Thyroid gland (tissue), 4 donors: ENCODE measurements at regions not wholly inside any gene's neighbourhood (a gene's known extent, or its start where the extent isn't known, plus 50 kb on each side); places are given as distances from the start of the nearest gene placed in this dataset.
A peak's percentile ranks its signal among the peaks of the same experiment; 100 is the strongest.

Source experiments
- DNase-seq, 2 donors: peaks; one replicate each; pipeline ENCODE4 v3.0.0-alpha.2; 2019
- H3K27ac ChIP-seq, 3 donors: fragments of 200-600 bp; sonication (generic); 1 replicate in 2 of 3; 2 replicates in 1 of 3; pipeline ENCODE4 v1.5.1; 2016 to 2019; ENCODE audit warnings: mild to moderate bottlenecking in 1 of 3, moderate library complexity in 1 of 3
- H3K27me3 ChIP-seq: fragments of 200-600 bp; sonication (generic); one replicate; pipeline ENCODE4 v1.5.1; 2019
- H3K36me3 ChIP-seq, 2 donors: fragments of 200-600 bp; sonication (generic); one replicate each; pipeline ENCODE4 v1.5.1; 2016 to 2019
- H3K4me1 ChIP-seq, 2 donors: fragments of 200-600 bp; sonication (generic); one replicate each; pipeline ENCODE4 v1.5.1; 2017 to 2019
- H3K4me3 ChIP-seq, 3 donors: fragments of 200-600 bp; sonication (generic); replicated peaks in 1 of 3; 1 replicate in 2 of 3; 2 replicates in 1 of 3; pipeline ENCODE4 v1.5.1; 2016; ENCODE audit warnings: mild to moderate bottlenecking in 1 of 3
- H3K9me3 ChIP-seq: fragments of 200-600 bp; sonication (generic); one replicate; pipeline ENCODE4 v1.5.1; 2017
- CTCF ChIP-seq, 6 experiments: fragments of 200-600 bp in 3 of 6; fragments of 450-650 bp in 3 of 6; sonication (generic) in 3 of 6; IDR thresholded peaks; one replicate each; pipeline ENCODE4 v1.5.1; 2016 to 2019; ENCODE audit warnings: antibody characterized with exemption in 6 of 6, mild to moderate bottlenecking in 2 of 6, inconsistent platforms in 1 of 6, moderate library complexity in 1 of 6
- POLR2A ChIP-seq, 2 donors: fragments of 450-650 bp; IDR thresholded peaks; one replicate each; pipeline ENCODE4 v1.6.1; 2017; ENCODE audit warnings: antibody characterized with exemption in 2 of 2, mild to moderate bottlenecking in 2 of 2, moderate library complexity in 1 of 2
- WGBS, 2 donors: methylation state at CpG; one replicate each; pipeline ENCODE4 v1.1.5; 2017; 5-methylcytosine and 5-hydroxymethylcytosine counted together
- intact Hi-C: fragments of 100-400 bp; cut with DNase I; formaldehyde crosslinking; loops from one replicate; pipeline ENCODE4 v1.15.1; 2023

- TF ChIP-seq CTCF (IDR thresholded peaks at IDR 0.05), result peak in 1 of 6 experiments; percentile 10
- no peak for TF ChIP-seq POLR2A (IDR thresholded peaks at IDR 0.05)
- no peaks in the 10 kb centered on the region for H3K9me3 ChIP-seq
- DNase-seq, result peak; percentile 96
- H3K4me1 ChIP-seq, result peaks cover 36% of the 10 kb centered on the region in 2 donors
- peak overlapping the region; percentile 81 to 98 (median 83) for H3K27ac ChIP-seq
- H3K36me3 ChIP-seq, result no peaks in the 10 kb centered on the region
- intact Hi-C loops, result no loop called here
- H3K27me3 ChIP-seq, result no peaks in the 10 kb centered on the region
- 20 to 22% methylated on average over 5 of the region's 5 CpGs for WGBS, 2 donors
- no peak overlapping the region for H3K4me3 ChIP-seq
These were observed 224.5 kb downstream of the RFPL4B start for GRCh38 chr6:112571488-112572270.

GRCh38 chr6:112574190-112574589, 227.1 kb downstream of the RFPL4B start:
- 83 to 86% methylated on average over 3 of the region's 3 CpGs for WGBS, 2 donors
- intact Hi-C loops, result no loop called here
- no peaks in the 10 kb centered on the region for H3K36me3 ChIP-seq
- DNase-seq, result no peak
- no peak overlapping the region for H3K4me3 ChIP-seq
- H3K27ac ChIP-seq, result peak overlapping the region in 2 of 3 donors; percentile 41 to 44
- H3K4me1 ChIP-seq, result peaks cover 36 to 37% of the 10 kb centered on the region in 2 donors
- no peaks in the 10 kb centered on the region for H3K9me3 ChIP-seq
- H3K27me3 ChIP-seq, result no peaks in the 10 kb centered on the region
- TF ChIP-seq CTCF (IDR thresholded peaks at IDR 0.05) (no peak), POLR2A (IDR thresholded peaks at IDR 0.05) (no peak)

GRCh38 chr6:112575309-112575834, 228.2 kb downstream of the RFPL4B start:
- H3K36me3 ChIP-seq, result no peaks in the 10 kb centered on the region
- peak; percentile 68 to 71 for DNase-seq

GRCh38 chr6:112576423-112576822, 229.3 kb downstream of the RFPL4B start:
- Histone ChIP-seq H3K36me3 (no peaks in the 10 kb centered on the region), H3K4me1 (peaks cover 24 to 26% of the 10 kb centered on the region in 2 donors), H3K9me3 (no peaks in the 10 kb centered on the region), H3K27ac (no peak overlapping the region), H3K27me3 (no peaks in the 10 kb centered on the region), H3K4me3 (no peak overlapping the region)
- intact Hi-C loops, result no loop called here
- DNase-seq, result no peak
- TF ChIP-seq CTCF (IDR thresholded peaks at IDR 0.05) (no peak), POLR2A (IDR thresholded peaks at IDR 0.05) (no peak)

More at GRCh38 chr6:112575309-112575834, 228.2 kb downstream of the RFPL4B start:
- no peak overlapping the region for H3K4me3 ChIP-seq
- no peaks in the 10 kb centered on the region for H3K27me3 ChIP-seq
- peaks cover 34 to 35% of the 10 kb centered on the region in 2 donors for H3K4me1 ChIP-seq
- TF ChIP-seq POLR2A (IDR thresholded peaks at IDR 0.05) (no peak), CTCF (IDR thresholded peaks at IDR 0.05) (no peak)
- WGBS, 2 donors, result 47 to 51% methylated on average over 3 of the region's 3 CpGs
- intact Hi-C loops, result no loop called here
- no peaks in the 10 kb centered on the region for H3K9me3 ChIP-seq
- H3K27ac ChIP-seq, result peak overlapping the region; percentile 11 to 46 (median 27)

GRCh38 chr6:112579601-112580000, 232.5 kb downstream of the RFPL4B start:
- Histone ChIP-seq H3K4me1 (peaks cover 16 to 24% of the 10 kb centered on the region in 2 donors), H3K36me3 (no peaks in the 10 kb centered on the region), H3K9me3 (no peaks in the 10 kb centered on the region), H3K27me3 (no peaks in the 10 kb centered on the region), H3K4me3 (no peak overlapping the region), H3K27ac (no peak overlapping the region)
- no peak for DNase-seq
- WGBS, 2 donors, result 87 to 95% methylated on average over 1 of the region's 1 CpG
- intact Hi-C loops, result no loop called here
- TF ChIP-seq CTCF (IDR thresholded peaks at IDR 0.05), result no peak
- TF ChIP-seq POLR2A (IDR thresholded peaks at IDR 0.05), result no peak
